GM19438 (cell line): ENCODE measurements at regions not wholly inside any gene's neighbourhood (a gene's known extent, or its start where the extent isn't known, plus 50 kb on each side); places are given as distances from the start of the nearest gene placed in this dataset.
"Not testable (repeated sequence)": the region's sequence is repeated elsewhere in the genome, so short reads cannot be mapped to it uniquely, and the experiment has no call there.

Experiments
- ATAC-seq: cut with Tn5 transposase; IDR thresholded peaks from one replicate; pipeline ENCODE4 v1.9.1; 2021; ENCODE audit warnings: low read depth; ENCODE audit not compliant: unreplicated experiment

DNA sequence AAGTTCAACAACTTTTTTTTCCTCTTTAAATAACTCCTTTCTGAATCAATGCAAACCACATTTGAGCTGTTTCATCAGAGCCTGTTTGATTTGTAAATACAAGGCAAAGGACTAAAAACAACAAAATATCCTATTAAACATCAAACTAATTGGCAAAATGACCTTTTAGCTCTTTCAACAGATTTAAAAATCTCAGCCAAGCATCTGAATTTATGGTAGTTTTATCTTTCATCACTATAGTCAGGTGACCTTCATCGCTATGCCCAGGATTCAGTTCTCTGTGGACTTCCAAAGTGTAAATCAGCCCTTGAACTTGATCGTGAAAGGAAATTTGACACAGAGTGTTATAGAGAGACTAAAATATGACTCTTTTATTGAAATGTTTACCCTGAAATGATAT is 1554.5 kb upstream of the FLRT2 start:
- ATAC-seq, result no peak

DNA sequence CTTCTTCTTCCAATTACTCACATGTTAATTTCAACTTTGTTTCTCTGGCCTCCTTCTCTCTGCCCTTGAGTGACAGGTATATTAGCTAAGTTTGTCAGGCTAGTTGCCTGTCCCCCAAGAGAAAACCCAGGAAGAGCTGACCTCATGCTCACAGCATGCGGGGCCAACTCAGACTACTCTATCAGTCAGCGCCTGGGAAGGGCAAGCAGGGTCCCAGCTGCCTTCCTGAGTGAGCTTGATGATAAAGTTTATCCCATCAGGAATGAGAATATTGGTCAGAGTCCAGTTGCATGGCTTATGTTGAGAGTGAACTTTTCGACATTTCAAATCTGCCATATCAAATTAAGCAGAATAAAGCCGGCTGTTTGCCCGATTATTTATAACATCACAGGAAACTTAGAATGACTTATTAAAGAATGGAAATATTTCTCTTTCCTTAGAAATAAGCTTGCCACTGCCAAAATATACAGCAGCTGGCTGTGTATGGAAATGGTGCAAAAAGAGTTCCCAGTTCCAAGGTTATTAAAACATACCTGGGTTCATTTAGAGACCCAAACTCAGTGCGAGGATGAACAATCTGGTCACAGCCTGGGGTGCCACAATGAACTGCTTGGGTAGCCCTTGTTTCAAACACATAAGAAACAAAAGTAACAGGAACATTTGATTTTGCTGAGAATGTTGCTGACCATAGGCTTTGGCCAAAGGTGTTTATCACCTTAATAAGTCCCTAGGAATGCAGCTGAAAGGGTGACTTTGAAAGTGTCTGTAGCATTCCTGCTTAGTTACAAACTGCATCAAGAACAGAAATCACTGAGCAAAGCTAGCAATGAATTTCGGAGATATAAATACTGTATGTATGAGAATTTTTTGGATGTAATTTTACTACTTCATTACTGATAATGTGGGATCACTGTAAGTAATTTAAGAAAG is 1553.8 kb upstream of the FLRT2 start:
- no peak for ATAC-seq

DNA sequence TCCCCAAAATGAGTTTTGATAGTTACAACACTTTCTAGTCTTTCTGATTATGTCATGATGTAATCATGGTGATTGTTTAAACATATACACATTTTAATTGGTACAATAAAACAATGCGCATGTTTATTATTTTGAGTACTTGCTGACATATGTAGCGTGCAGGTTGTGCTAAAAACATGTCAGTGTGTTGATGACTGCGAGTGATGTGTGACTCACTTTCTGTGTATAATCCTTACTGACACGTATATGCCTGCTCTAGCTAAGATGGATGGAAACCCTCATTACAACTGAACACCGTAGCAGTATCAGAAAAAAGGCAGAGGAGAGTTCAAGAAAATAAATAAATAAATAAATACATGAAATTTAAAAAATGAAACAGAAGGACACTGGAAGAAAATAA is 1552.4 kb upstream of the FLRT2 start:
- no peak for ATAC-seq

DNA sequence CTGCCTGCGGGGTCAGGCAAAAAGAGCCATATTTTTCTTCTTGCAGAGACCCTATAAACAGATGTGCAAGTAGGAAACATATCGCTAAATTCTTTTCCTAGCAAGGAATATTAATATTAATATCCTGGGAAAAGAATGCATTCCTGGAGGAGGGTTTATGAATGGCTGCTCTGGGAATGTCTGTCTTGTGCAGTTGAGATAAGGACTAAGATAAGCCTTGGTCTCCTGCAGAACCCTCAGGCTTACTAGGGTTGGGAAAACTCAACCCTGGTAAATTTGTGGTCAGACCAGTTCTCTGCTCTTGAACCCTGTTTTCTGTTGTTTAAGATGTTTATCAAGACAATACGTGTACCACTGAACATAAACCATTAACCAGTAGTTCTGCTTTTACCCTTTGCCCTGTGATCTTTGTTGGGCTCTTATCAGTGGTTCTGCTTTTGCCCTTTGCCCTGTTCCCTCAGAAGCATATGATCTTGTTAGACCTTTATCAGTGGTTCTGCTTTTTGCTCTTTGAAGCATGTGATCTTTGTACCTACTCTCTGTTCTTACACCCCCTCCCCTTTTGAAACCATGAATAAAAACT is 1548.2 kb upstream of the FLRT2 start:
- not testable (repeated sequence) for ATAC-seq

DNA sequence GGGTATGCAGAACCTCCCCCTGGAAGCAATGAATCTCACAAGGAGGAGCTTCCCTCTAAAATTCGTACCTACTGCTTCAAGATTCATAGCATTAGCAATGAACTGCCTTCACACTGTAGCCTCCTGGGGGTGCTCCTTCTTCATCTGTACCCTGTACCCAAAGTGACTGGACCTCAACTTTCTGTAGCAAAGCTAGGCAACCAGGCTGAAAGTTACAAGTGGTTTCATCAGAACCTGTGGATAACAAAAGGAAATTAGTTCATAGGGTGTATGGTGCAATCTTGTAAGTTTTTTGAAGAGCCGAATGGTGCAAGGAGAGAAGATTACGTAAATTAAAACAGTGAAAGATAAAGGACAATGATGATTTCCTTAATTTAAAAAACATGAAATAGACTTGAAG is 1541.7 kb upstream of the FLRT2 start:
- no peak for ATAC-seq

DNA sequence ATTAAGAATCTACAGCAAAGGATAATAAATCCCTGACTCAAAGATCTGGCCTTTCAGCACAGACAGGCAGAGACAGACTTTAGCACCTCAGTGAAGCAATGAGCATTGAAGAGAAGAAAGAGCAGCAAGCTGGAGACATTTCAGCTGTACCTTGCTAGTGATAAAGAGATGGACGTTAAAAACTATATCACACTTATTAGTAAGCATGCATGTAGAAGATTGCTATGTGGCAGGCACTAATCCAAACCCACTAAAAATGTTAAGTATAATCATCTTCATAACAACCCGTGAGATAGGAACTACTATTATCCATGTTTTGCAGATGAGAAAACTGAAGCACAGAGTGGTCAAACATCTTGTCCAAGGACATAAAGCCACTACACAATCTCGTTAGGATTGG is 1538.3 kb upstream of the FLRT2 start:
- ATAC-seq, result no peak

DNA sequence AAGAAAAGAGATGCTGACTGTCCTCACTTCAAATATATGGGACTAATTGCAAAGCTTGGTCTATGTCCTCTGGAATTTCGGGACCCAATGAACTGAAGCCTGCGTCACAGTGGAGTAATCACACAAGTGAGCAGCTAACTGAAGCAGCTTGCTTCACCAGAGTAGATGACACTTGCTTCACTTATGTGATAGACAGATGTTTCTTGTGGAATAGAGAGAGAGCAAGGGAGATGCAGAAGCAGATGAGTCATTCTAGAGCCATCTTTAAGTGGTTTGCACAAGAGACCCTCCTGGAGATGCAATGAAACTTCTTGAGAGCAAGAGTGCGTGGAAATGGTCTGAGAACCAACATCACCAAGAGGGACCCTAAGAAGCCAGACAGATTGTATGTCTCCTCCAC is 1537.1 kb upstream of the FLRT2 start:
- ATAC-seq, result no peak

DNA sequence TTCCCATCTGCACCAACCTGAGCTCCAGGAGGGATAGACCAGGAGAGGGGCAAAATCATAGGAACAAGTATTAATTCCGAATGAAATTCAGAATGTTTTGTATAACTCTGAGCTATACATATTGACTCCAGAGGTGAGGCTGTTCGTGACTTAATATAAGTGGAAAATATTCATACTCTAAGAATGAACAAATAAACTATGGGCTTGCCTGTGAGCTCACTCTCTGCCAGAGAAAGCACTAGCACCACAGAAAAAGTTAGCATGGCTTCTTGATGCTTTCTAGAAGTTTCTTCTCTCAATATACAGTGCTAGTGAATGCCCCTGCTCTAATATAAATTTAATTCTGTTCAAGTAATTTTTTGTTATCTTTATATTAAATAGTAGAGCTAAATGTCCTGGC is 1536.4 kb upstream of the FLRT2 start:
- no peak for ATAC-seq

DNA sequence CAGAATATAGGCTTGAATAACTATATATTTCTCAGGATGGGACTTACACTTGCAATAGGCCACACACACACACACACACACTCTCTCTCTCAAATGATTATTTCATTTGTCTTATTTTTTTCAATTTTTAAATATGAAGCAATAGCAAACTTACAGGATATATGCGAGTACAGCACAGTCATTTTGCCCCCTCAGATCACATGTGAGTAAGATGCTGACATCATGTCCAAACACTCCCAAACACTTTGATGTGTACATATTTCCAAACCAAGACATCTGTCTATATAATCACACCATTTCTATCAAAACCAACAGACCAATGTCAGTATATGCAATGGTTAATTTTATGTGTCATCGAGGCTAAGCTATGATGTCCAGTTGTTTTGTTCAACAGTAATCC is 1535.9 kb upstream of the FLRT2 start:
- ATAC-seq, result no peak

DNA sequence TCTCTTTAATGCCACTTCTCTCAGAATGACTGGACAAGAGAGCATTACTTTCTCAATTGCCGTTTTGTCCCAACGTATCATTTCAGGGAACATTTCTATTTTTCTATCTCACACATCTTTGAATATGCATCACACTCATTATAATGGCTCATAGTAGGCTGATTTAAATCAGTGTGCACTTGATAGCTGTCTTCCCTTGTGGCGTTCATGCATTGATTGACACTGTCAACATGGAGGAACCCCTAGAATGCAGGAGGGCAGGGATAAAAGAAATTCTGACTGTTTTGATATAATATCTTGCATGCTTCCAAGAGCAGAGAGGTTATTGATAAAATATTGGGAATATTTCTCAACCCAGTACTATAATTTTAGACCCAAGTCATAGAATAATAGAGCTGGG is 1528.9 kb upstream of the FLRT2 start:
- no peak for ATAC-seq

DNA sequence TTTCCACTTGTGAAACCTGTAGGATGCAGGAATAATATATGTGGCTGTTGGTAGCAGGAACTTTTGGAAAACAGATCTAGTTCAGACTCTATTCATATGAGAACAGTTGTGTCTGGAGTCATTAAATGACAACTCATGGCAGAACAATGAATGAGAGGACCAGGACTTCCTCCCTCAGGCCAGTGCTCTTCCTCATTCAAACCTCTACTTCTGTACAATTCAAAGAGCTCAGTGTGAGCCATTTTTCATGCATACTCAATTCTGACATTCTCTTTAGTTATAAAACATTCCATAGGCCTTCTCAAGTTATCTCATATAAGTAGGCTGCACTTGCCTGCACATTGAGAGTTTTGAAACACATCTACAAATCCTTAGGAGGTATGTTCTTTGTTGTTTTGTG is 1526.6 kb upstream of the FLRT2 start:
- ATAC-seq, result no peak

DNA sequence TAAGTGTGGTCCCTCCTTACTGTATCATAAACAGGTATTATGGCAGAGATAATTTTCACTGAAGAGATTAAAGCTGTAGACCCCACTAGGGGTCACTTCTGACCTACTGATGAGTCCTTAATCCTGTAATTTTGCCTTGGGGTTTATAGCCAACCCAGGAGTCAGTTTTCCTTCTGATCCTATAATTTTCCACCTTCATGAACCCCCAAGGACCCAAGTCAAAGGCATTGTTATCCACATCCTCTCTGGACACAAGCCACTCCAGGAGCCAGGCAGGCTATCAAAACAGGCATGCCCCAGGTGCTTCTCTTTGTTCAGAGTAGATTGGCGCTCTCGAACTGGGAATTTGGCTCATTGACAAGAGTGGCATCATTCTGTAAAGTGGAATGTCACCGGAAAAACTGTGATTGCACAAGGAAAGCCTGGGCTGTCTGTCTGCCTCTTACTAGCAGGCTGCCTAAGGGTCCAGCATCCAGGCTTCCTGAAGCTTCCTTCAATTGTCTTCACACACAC is 1523.2 kb upstream of the FLRT2 start:
- no peak for ATAC-seq

DNA sequence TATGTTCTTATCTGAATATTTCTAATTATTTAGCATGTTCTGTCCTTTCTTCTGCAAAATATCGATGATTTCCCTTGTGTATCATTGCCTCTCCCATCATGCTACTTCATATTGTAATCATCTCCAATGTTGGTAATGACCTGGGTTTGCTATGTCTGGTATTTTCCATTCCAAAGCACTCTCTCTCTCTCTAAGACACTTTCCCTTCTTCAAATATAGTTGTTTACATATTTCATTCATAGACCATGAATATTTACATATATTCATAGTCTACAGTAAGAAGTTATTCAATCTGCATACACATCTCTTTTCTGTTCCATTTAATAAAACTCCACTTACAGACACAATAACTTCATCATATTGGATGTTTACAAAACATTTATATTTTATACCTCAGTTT is 1516.5 kb upstream of the FLRT2 start:
- ATAC-seq, result no peak

DNA sequence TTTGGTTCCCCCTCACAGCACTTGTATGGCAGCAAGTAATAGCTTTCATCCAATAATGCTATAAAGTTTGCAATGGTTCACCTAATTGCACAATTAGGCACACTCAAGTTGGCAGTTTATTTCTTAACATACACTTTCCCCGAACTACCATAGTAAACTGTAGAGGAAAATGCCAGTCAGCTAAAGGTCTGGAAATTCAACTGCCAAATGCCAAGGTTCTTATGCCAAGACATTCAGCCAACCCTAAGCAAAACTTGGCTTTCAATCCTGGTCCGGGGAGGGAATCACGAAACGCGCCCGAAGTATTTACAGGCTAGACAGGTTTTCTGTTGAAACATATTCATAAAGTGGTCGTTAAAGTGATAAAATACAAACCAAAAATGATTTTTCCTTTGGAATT is 1512.4 kb upstream of the FLRT2 start:
- ATAC-seq, result no peak

DNA sequence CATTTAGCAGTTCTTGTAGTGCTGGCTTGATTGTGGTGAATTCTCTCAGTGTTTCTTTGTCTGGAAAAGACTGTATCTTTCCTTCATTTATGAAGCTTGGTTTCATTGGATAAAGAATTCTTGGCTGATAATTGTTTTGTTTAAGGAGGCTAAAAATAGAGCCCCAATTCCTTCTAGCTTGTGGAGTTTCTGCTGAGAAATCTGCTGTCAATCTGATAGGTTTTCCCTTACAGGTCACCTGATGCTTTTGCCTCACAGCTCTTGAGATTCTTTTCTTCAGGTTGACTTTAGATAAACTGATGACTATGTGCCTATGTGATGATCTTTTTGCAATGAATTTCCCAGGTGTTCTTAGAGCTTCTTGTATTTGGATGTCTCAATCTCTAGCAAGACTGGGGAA is 1508.5 kb upstream of the FLRT2 start:
- no peak for ATAC-seq

DNA sequence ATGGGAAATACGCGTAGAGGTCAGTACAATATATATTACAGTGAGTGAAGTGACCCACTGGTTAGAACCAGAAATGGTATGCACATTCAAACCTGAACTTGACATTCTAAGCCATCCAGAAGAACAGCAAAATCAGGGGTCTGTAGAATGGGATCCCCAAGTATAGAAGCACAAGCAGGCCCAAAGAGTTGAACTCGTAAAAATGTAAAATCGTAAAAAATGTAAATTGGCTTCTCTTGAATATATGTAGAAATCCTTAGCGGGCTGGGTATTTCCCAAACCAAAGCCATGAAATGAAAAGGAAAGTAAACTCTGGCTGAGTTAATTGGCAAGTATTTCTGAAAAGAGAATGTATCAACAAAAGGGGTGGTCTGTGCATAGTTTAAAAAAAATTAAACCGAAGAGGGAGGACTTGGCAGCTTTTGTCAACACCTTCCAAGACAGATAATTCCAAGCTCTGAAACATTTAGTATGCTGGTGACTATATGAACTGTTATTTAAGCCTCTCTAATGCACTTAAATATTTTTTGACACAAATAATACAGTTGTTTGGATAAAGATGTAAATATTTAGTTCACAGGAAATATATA is 1505.6 kb upstream of the FLRT2 start:
- ATAC-seq, result no peak

DNA sequence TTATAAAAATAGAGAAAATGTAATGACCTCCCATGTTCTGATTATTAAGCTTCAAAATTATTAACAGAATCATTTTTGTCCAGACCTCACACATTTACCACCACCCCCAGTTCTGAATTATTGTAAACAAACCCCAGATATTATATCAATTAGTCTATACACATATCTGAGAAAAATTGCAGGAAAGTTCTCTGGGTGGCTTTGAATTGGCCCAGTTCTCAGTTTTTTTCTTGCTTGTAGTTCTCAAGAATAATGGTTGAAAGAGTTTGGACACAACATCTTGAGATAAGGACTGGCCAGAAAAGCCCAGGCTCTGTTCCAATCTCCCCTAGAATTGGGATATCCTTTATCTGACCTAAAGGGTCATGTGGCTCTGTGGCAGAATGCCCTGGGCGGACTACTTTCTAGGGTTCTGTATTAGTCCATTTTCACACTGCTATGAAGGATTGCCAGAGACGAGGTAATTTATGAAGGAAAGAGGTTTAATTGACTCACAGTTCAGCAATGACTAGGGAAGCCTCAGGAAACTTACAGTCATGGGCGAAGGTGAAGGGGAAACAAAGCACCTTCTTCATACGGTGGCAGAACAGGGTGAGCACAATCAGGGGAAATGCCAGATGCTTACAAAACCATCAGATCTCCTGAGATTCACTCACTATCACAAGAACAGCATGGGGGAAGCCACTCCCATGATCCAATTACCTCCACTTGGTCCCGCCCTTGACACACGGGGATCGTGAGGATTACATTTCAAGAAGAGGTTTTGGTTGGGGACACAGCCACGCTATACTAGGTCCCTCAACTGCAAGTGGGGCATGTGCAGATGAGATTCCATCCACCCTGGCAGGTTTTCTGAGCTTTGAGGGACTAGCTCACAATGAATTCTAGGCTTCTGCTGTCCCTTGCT is 1504.6 kb upstream of the FLRT2 start:
- no peak for ATAC-seq

DNA sequence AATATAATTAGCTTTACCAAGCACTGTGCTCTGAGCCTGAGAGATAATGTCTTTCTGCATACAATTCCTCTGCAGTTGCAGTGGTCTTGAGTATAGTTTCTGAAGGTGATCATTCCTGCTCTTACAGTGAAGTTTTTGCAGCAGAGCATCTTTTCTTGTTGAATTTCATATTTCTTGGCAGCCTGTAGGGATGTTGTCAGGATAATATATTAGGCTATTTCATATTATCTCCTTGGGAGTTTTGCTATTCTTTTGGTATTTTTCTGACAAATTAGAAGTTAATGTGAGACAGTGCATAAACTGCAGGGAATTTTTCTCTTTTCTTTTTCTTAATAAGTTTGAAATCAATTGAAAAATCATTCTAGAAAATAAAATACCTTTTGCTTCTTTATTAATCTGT is 1502.6 kb upstream of the FLRT2 start:
- no peak for ATAC-seq

DNA sequence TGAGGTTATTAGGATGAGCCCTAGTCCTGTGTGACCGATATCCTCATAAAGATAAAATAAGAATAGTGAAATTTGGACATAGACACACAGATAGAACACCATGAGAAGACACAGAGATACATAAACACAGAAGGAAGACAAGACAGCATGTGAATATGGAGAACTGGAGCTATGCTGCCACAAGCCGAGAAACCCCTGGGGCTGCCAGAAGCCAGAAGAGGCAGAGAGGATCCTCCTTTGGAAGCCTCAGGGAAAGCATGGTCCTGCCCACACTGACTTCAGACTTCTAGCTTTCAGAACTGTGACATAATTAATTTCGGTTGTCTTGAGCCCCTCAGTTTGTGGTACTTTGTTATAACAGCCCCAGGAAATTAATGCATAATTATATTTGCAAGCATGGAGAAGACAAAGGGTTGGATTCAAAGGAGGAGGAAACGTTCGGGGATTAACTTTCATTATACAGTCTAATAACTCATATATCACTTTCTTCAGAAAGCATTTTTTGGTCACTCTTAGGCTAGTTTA is 1501.8 kb upstream of the FLRT2 start:
- no peak for ATAC-seq

DNA sequence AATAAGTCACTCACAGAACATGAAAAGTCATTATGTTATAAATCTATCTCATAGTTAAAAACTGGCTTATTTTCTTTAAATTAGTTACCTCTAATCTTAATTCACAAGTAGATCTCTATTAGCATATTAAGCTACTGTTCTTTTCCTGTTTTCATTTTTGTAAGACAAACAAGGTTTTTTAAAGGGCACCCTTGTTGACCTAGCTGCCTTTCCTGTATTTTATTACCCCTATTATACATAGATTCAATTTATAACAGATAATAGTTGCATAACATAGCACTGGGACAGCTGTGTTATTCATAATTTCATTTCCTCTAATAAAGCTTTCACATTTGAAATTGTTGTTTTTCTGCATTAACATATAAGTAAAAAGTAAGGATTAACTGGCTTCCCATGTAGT is 1500.7 kb upstream of the FLRT2 start:
- ATAC-seq, result no peak
